ENCODE measurements at regions not wholly inside any gene's neighbourhood (a gene's known extent, or its start where the extent isn't known, plus 50 kb on each side); places are given as distances from the start of the nearest gene placed in this dataset.
"Not testable (repeated sequence)": the region's sequence is repeated elsewhere in the genome, so short reads cannot be mapped to it uniquely, and the experiment has no call there.

DNA sequence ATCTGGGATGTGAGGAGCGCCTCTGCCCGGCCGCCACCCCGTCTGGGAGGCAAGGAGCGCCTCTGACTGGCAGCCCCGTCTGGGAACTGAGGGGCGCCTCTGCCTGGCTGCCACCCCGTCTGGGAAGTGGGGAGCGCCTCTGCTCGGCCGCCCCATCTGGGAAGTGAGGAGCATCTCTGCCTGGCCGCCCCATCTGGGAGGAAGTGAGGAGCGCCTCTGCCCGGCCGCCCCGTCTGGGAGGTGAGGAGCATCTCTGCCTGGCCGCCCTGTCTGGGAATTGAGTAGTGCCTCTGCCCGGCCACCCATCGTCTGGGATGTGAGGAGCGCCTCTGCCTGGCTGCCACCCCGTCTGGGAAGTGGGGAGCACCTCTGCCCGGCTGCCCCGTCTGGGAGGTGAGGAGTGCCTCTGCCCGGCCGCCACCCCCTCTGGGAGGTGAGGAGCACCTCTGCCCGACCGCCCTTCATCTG lies 481.5 kb upstream of the GNPDA2 start:
- TF ChIP-seq CTCF, POLR2A (IDR thresholded peaks at IDR 0.05): not testable (repeated sequence)
